ENCODE measurements at regions not wholly inside any gene's neighbourhood (a gene's known extent, or its start where the extent isn't known, plus 50 kb on each side); places are given as distances from the start of the nearest gene placed in this dataset.
"Not testable (repeated sequence)": the region's sequence is repeated elsewhere in the genome, so short reads cannot be mapped to it uniquely, and the experiment has no call there.

DNA sequence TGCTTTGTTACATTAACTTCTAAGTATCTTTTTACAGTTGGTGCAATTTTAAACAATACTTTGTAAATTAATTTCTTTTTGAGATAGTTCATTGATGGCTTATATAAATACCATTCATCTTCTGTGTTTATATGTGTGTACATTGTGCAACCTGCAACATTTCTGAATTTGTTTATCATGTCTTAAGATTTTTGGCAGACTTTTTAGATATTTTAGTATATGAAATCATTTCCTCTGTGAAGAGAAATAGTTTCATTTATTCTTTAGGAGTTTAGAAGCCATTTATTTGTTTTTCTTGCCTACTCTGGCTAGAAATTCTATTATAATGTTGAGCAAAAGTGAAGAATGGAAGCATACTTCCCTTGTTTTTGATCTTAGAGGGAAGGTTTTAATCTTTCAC is 337.8 kb upstream of the DSEL start:
- DNase-seq: no peak

DNA sequence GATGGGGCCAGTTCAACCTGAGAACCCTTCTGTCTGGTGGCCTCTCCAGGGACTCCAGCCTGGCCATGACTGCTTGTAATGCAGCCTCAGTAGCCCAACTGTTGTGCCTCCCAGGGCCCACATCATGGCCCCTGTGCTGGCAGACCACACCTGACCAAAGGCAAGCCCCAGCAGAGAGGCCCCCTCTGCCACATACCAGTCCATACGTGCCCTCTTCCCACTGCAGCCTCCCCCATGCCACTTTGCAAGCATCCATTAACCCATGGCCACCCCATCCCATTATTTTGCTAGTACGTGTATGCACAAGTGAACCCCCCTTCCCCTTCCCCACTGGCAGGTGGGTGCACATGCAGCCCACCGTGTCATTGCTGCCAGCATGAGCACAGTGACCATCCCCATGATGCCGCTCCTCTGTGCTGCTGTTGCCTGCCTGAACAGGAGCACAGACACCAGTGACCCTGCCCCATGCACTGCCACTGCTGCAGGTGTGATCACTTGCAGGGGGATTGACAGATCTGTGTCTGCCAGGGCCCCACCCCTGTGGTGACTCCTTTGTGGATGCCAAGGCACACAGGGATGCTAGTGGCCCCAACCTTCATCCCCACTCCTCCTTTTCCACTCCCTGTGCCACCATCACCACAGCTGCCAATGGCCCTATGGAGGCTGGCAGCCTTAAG is 330.0 kb upstream of the DSEL start:
- no peak for DNase-seq

- no peak for DNase-seq
These were observed 328.5 kb upstream of the DSEL start for GRCh38 chr18:67845035-67845434.

DNA sequence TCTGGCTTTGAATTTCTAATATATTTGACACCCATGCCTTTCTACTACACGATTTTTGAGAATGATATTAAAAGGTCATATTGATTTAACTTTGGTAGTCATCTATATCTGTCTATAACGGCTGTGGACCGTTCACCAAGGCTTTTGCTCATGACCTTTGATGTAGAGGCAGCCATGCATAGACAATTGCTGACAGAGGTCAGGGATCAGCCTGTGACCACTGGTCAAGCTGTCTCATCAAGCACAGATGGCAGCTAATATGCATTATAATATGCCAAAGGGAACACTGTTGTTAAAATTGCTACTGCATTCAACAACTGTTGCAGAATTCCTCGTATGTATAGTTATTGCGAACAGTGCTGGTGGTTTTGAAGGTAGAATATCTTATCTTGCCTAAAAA is 323.9 kb upstream of the DSEL start:
- DNase-seq: no peak

DNA sequence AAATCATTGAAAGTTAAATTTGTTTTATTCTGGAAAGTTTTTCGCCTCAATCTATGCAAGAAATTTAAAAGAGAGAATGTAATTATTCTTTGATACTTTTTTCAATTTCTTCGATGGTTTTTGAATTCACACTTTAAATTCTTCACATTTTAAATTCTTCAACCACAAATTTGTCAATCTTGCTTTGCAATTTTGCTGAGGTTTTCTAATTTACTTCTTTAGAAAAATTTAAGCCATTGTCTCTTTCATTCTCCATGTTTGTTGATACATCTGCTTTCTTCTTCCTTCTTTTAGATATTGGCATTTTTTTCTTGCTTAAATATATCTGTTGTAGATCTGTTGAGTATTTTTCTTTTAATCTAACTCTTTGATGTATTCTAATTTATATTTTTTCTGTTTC is 301.9 kb upstream of the DSEL start:
- no peak for DNase-seq

DNA sequence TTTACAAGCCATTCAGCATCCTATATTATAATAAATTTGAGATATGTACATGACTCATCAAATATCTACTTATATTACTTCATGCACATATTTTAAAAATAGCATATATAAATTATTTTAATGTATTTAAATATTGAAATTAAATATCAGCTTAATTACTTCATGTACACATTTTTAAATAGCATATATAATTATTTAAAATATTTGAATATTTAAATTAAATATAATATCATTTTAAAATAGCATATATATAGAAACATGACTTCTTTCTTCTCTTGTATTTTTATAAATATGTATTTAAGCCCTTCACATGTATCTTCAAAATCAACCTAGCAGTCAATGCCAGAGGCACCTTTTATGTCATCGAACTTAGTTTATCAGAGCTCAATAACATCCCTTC is 298.8 kb upstream of the DSEL start:
- no peak for DNase-seq

DNA sequence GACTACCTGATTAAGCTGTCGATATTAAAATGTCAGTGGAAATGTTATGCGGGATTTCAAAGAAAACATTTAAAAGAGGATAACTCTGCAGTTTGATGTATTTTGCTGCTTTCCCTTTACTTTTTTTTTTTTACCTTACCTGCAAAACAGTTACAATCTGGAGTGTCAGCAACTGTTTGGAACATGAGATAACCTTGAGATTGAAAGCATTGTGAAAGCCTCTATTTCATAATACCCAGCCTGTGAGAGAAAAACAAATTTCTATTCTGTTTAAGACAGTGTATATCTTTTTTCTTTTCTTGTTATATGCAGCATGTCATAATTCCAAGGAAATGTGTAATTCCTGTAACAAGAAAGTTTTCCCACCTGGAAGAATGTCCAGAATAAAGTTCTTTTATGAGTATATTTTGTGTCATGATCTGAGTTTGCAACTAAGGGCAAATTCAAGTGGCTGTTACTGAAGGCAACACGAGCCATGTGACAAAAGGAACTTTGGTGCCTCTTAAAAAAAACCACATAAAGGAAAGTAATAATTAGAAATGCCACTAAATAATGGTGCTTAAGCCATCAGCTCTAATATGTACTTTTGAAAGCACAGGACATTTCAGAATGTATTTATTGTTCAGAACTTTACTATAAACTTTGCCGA is 297.0 kb upstream of the DSEL start:
- no peak for DNase-seq

- DNase-seq: no peak
These were observed 288.7 kb upstream of the DSEL start for GRCh38 chr18:67805261-67805660.

GRCh38 chr18:67794521-67794920 is 278.0 kb upstream of the DSEL start:
- no peak for DNase-seq

DNA sequence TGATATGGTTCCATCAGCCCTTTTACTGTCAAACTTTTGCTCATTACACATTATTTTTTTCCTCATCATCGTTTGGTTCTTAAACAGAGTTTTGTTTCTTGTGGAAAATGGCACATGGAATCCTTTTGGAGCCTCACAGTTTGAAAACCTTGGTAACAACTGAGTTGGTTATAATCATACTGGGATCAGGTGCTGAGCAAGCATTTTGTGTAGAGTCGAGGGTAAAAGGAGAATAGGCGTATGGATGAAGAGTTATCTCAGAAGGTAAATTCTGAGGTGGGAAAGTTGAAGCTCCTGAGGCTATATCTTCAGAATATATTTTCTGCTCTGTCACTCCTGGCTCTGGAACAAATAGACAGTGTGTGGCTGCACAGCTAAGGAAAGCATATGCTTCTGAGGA is 274.0 kb upstream of the DSEL start:
- DNase-seq: no peak

GRCh38 chr18:67789165-67789545 is 272.6 kb upstream of the DSEL start:
- no peak for DNase-seq

GRCh38 chr18:67788310-67789164 is 272.0 kb upstream of the DSEL start:
- DNase-seq: no peak

- no peak for DNase-seq
These were observed 266.9 kb upstream of the DSEL start for GRCh38 chr18:67783196-67783946.

DNA sequence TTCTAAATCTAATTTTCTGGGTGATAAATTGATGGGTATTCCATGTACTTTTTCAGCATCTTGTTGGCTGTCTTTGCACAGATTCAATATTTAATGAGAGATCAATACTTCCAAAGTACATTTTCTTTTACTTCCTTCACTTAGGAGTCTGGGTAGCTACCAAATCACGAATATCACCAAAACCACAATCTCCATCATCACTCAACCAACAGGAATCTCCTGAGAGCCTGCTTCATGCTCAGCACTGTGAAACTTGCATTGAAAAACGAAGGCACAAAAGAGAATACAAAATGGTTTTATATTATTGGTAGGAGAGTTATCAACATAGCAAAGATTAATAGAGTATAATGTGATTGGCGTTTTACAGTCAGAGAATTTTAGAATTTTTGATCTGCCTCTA is 261.5 kb upstream of the DSEL start:
- DNase-seq: no peak

DNA sequence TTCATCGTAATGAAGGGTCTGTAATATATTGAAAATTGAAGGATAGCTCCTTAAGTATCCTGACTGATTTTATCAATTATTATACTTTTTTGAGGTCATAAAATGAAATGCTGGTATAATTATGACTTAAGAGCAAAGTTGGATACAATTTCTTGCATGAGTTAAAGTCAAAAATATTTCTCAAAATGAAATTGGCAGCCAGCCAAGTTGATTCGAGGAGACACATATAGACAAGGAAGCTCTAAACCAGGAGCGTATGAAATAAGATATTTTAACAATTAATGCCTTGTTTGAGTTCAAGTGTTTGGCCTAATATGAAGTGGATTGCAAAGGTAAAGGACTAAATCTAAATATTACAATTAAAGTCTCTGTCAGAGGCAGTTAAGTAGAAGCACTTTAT is 260.4 kb upstream of the DSEL start:
- no peak for DNase-seq

GRCh38 chr18:67771271-67771670 is 254.8 kb upstream of the DSEL start:
- DNase-seq: no peak

GRCh38 chr18:67770520-67770919 is 254.0 kb upstream of the DSEL start:
- DNase-seq: no peak

DNA sequence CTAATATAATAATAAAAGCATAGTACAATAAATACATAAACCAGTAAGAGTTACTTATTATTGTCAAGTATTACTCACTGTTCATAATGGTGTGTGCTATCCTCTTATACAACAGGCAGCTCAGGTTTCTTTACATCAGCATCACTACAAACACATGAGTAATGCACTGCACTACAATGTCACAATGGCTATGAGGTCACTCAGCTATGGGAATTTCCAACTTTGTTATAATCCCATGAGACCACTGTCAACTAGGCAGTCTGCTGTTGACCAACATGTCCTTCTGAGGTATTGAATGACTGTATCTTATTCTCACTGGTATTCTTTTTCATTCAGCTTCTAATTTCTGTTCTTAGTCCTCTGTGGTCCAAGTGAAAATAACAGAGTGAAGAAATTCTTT is 250.4 kb upstream of the DSEL start:
- DNase-seq: no peak

GRCh38 chr18:67752211-67752610 is 235.7 kb upstream of the DSEL start:
- not testable (repeated sequence) for DNase-seq

GRCh38 chr18:67742954-67743353 is 226.4 kb upstream of the DSEL start:
- DNase-seq: no peak

DNA sequence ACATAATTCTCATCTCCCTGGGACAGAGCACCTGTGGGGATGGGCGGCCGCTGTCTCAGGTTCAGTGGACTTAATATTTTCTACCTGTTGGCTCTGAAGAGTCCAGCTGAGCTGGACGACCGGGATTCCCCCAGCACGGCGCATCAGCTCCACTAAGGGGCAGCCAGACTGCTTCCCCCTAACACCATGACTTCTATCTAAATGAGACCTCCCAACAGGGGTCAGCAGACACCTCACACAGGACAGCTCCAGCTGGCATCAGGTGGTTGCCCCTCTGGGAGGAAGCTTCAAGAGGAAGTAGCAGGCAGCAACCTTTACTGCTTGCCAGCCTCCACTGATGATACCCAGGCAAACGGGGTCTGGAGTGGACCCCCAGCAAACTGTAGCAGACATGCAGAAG is 226.0 kb upstream of the DSEL start:
- DNase-seq: no peak

DNA sequence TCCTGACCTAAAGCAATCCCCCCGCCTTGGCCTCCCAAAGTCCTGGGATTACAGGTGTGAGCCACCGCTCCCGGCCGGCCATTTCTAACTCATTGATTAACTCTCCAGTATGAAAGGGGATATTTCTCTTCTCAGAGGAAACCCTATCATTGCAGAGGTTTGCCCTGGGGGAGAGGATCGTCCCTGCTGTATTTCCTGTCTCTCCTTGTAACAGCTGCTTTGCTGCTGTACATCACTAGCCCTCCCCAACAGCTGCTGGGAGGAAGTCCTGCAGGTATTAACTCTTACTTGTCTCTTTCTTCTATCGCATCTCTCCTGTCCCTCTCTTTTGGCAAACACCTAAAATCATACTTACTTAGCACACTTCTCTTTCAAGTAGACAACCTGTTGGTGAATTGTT is 219.0 kb upstream of the DSEL start:
- DNase-seq: no peak

- no peak for DNase-seq
These were observed 216.6 kb upstream of the DSEL start for GRCh38 chr18:67733088-67733487.
